GM23248 (cell line): ENCODE measurements at regions not wholly inside any gene's neighbourhood (a gene's known extent, or its start where the extent isn't known, plus 50 kb on each side); places are given as distances from the start of the nearest gene placed in this dataset.

ENCODE experiments used
- DNase-seq: peaks from one replicate; pipeline ENCODE4 v3.0.0-alpha.2; 2015
- H2AFZ ChIP-seq: fragments of 200-600 bp; sonication (generic); 2 replicates; pipeline ENCODE4 v1.6.1; 2016; ENCODE audit warnings: antibody characterized with exemption
- H3F3A ChIP-seq: fragments of 200-600 bp; sonication (generic); 2 replicates; pipeline ENCODE4 v1.6.1; 2016; ENCODE audit warnings: mild to moderate bottlenecking, antibody characterized with exemption, mixed run types; ENCODE audit not compliant: insufficient read depth
- H3K27ac ChIP-seq: fragments of 200-600 bp; sonication (generic); 2 replicates; pipeline ENCODE4 v1.5.1; 2016; ENCODE audit warnings: mild to moderate bottlenecking
- H3K27me3 ChIP-seq: fragments of 200-600 bp; sonication (generic); replicated peaks from 2 replicates; pipeline ENCODE4 v1.6.1; 2016; ENCODE audit warnings: mild to moderate bottlenecking; ENCODE audit not compliant: insufficient read depth
- H3K36me3 ChIP-seq: fragments of 200-600 bp; sonication (generic); 2 replicates; pipeline ENCODE4 v1.6.1; 2016; ENCODE audit warnings: low read depth, mild to moderate bottlenecking
- H3K4me1 ChIP-seq: fragments of 200-600 bp; sonication (generic); 2 replicates; pipeline ENCODE4 v1.6.1; 2016; ENCODE audit warnings: mild to moderate bottlenecking; ENCODE audit not compliant: insufficient read depth
- H3K4me2 ChIP-seq: fragments of 200-600 bp; sonication (generic); one replicate; pipeline ENCODE4 v1.6.1; 2016; ENCODE audit warnings: mild to moderate bottlenecking; ENCODE audit not compliant: unreplicated experiment
- H3K4me3 ChIP-seq: fragments of 200-600 bp; sonication (generic); 2 replicates; pipeline ENCODE4 v1.5.1; 2016; ENCODE audit warnings: mild to moderate bottlenecking
- H3K79me2 ChIP-seq: fragments of 200-600 bp; sonication (generic); 2 replicates; pipeline ENCODE4 v1.6.1; 2016; ENCODE audit warnings: mild to moderate bottlenecking; ENCODE audit not compliant: insufficient read depth
- H3K9ac ChIP-seq: fragments of 200-600 bp; sonication (generic); 2 replicates; pipeline ENCODE4 v1.6.1; 2016; ENCODE audit warnings: mild to moderate bottlenecking
- H3K9me2 ChIP-seq: fragments of 200-600 bp; sonication (generic); 2 replicates; pipeline ENCODE4 v1.6.1; 2016; ENCODE audit warnings: mixed run types, mild to moderate bottlenecking, moderate library complexity; ENCODE audit not compliant: insufficient read depth
- H3K9me3 ChIP-seq: fragments of 200-600 bp; sonication (generic); one replicate; pipeline ENCODE4 v1.6.1; 2017; ENCODE audit warnings: low read depth
- H4K20me1 ChIP-seq: fragments of 200-600 bp; sonication (generic); 2 replicates; pipeline ENCODE4 v1.6.0; 2016; ENCODE audit not compliant: insufficient read depth
- EZH2 ChIP-seq: fragments of 200-600 bp; sonication (generic); IDR thresholded peaks from 2 replicates; pipeline ENCODE4 v1.6.1; 2018; ENCODE audit warnings: antibody characterized with exemption, mild to moderate bottlenecking; ENCODE audit not compliant: insufficient read depth, poor library complexity, severe bottlenecking
- EZH2phosphoT487 ChIP-seq: fragments of 200-600 bp; sonication (generic); IDR thresholded peaks from 2 replicates; pipeline ENCODE4 v1.6.1; 2018; ENCODE audit warnings: antibody characterized with exemption, moderate library complexity, mild to moderate bottlenecking, low read depth; ENCODE audit not compliant: insufficient read depth
- WGBS, 2 experiments: methylation state at CpG; one replicate each; pipeline ENCODE4 v1.1.6; 2015 to 2017; ENCODE audit warnings: low lambda C conversion rate in 2 of 2, low coverage in 1 of 2; ENCODE audit errors: missing lambda C conversion rate in 2 of 2; 5-methylcytosine and 5-hydroxymethylcytosine counted together
- in situ Hi-C: fragments of 300-500 bp; cut with MboI; formaldehyde crosslinking; loops from 2 replicates; pipeline ENCODE4 v1.15.0; 2020

GRCh38 chr13:81848291-81848690 lies 1507.4 kb upstream of the SPRY2 start:
- TF ChIP-seq EZH2 (no peak), EZH2phosphoT487 (no peak)
- no peaks in the 10 kb centered on the region for H3K4me1 ChIP-seq
- no peak overlapping the region for H3K9ac ChIP-seq
- H3F3A ChIP-seq, result no peaks in the 10 kb centered on the region
- no peaks in the 10 kb centered on the region for H3K9me2 ChIP-seq
- no peak overlapping the region for H3K4me3 ChIP-seq
- peaks cover 7% of the 10 kb centered on the region for H3K9me3 ChIP-seq
- no peaks in the 10 kb centered on the region for H4K20me1 ChIP-seq
- no peak overlapping the region for H3K27ac ChIP-seq
- no peaks in the 10 kb centered on the region for H3K27me3 ChIP-seq
- no peaks in the 10 kb centered on the region for H3K79me2 ChIP-seq
- no peak for DNase-seq
- no peaks in the 10 kb centered on the region for H3K36me3 ChIP-seq
- no peak overlapping the region for H2AFZ ChIP-seq
- H3K4me2 ChIP-seq, result no peak overlapping the region
- in situ Hi-C loops, result no loop called here

GRCh38 chr13:81846771-81847170 lies 1505.8 kb upstream of the SPRY2 start:
- Histone ChIP-seq H3K4me2 (no peak overlapping the region), H3K4me3 (no peak overlapping the region), H3K27me3 (no peaks in the 10 kb centered on the region), H3K4me1 (no peaks in the 10 kb centered on the region), H3K36me3 (no peaks in the 10 kb centered on the region), H3K27ac (no peak overlapping the region), H3K9me2 (no peaks in the 10 kb centered on the region), H2AFZ (no peak overlapping the region), H3K9me3 (peaks cover 7% of the 10 kb centered on the region), H3F3A (no peaks in the 10 kb centered on the region), H4K20me1 (no peaks in the 10 kb centered on the region), H3K9ac (no peak overlapping the region), H3K79me2 (no peaks in the 10 kb centered on the region)
- DNase-seq, result no peak
- in situ Hi-C loops, result no loop called here
- TF ChIP-seq EZH2phosphoT487 (no peak), EZH2 (no peak)
- WGBS, 2 experiments, result 25 to 32% methylated on average over 2 of the region's 2 CpGs

- Histone ChIP-seq H3K27ac (no peak overlapping the region), H3K27me3 (no peaks in the 10 kb centered on the region), H3K4me2 (no peak overlapping the region), H3K4me1 (no peaks in the 10 kb centered on the region), H3K9ac (no peak overlapping the region), H4K20me1 (no peaks in the 10 kb centered on the region), H3K79me2 (no peaks in the 10 kb centered on the region), H3K9me2 (no peaks in the 10 kb centered on the region), H2AFZ (no peak overlapping the region), H3K4me3 (no peak overlapping the region), H3F3A (no peaks in the 10 kb centered on the region), H3K9me3 (peaks cover 2% of the 10 kb centered on the region), H3K36me3 (no peaks in the 10 kb centered on the region)
- in situ Hi-C loops, result no loop called here
- DNase-seq, result no peak
- 57% methylated on average over 11 of the region's 11 CpGs for WGBS, 2 experiments
- TF ChIP-seq EZH2 (no peak), EZH2phosphoT487 (no peak)
Measured at GRCh38 chr13:81821259-81821658, 1480.3 kb upstream of the SPRY2 start.

GRCh38 chr13:81800433-81800832 lies 1459.5 kb upstream of the SPRY2 start:
- no peak overlapping the region for H3K4me2 ChIP-seq
- no peak for DNase-seq
- H3K9me2 ChIP-seq, result no peaks in the 10 kb centered on the region
- H3K36me3 ChIP-seq, result no peaks in the 10 kb centered on the region
- no peaks in the 10 kb centered on the region for H3K27me3 ChIP-seq
- H4K20me1 ChIP-seq, result no peaks in the 10 kb centered on the region
- H3K9ac ChIP-seq, result no peak overlapping the region
- in situ Hi-C loops, result no loop called here
- TF ChIP-seq EZH2 (no peak), EZH2phosphoT487 (no peak)
- H3K79me2 ChIP-seq, result no peaks in the 10 kb centered on the region
- H3K9me3 ChIP-seq, result peaks cover 3% of the 10 kb centered on the region
- no peak overlapping the region for H3K4me3 ChIP-seq
- no peak overlapping the region for H2AFZ ChIP-seq
- no peaks in the 10 kb centered on the region for H3K4me1 ChIP-seq
- no peaks in the 10 kb centered on the region for H3F3A ChIP-seq
- H3K27ac ChIP-seq, result no peak overlapping the region
- 6 to 9% methylated on average over 1 of the region's 1 CpG for WGBS, 2 experiments

- Histone ChIP-seq H3F3A (no peaks in the 10 kb centered on the region), H4K20me1 (no peaks in the 10 kb centered on the region), H3K27ac (no peak overlapping the region), H2AFZ (no peak overlapping the region), H3K9ac (no peak overlapping the region), H3K79me2 (no peaks in the 10 kb centered on the region), H3K4me2 (no peak overlapping the region), H3K4me3 (no peak overlapping the region), H3K9me2 (no peaks in the 10 kb centered on the region), H3K9me3 (peaks cover 6% of the 10 kb centered on the region), H3K36me3 (no peaks in the 10 kb centered on the region), H3K27me3 (no peaks in the 10 kb centered on the region), H3K4me1 (no peaks in the 10 kb centered on the region)
- TF ChIP-seq EZH2phosphoT487, result no peak
- TF ChIP-seq EZH2, result no peak
- in situ Hi-C loops, result no loop called here
- no peak for DNase-seq
- WGBS, 2 experiments, result 3 to 6% methylated on average over 1 of the region's 1 CpG
Measured at GRCh38 chr13:81795710-81796109, 1454.8 kb upstream of the SPRY2 start.
